GM12878 (cell line): ENCODE measurements at regions not wholly inside any gene's neighbourhood (a gene's known extent, or its start where the extent isn't known, plus 50 kb on each side); places are given as distances from the start of the nearest gene placed in this dataset.

Experiments used
- ATAC-seq: fragments of 200-7000 bp; cut with Tn5 transposase; 3 replicates; pipeline ENCODE4 v1.9.1; 2020; ENCODE audit warnings: mild to moderate bottlenecking, moderate library complexity
- BruUV-seq: library from RNA; stranded (reverse); fragments of 400-500 nt; replicated peaks from 2 replicates; lab custom pipeline; 2021; lab: Mats Ljungman, UMichigan
- CTCF ChIA-PET: fragments of 300-600 bp; sonication (Branson Sonifier 250); formaldehyde crosslinking; extraction: SDS; loops from one replicate; lab custom pipeline; 2021; ENCODE audit warnings: inconsistent platforms; lab: Yijun Ruan, JAX
- POLR2A ChIA-PET: fragments of 350-600 bp; formaldehyde crosslinking; extraction: SDS; loops from one replicate; lab custom pipeline; 2021; ENCODE audit warnings: inconsistent platforms; lab: Charles Lee
- RAD21 ChIA-PET: fragments of 300-600 bp; sonication (Branson Sonifier 250); formaldehyde crosslinking; loops from one replicate; lab custom pipeline; 2023; ENCODE audit warnings: antibody characterized with exemption; ENCODE audit not compliant: unreplicated experiment; lab: Charles Lee
- SMC1A ChIA-PET: fragments of 300-600 bp; sonication (Branson Sonifier 250); formaldehyde crosslinking; loops from one replicate; lab custom pipeline; 2023; ENCODE audit not compliant: unreplicated experiment, uncharacterized antibody; lab: Charles Lee
- DNase-seq: peaks from one replicate; pipeline ENCODE4 v3.0.0-alpha.2; 2011; ENCODE audit warnings: low read depth, low spot score
- FAIRE-seq: peaks from 3 replicates; lab custom pipeline; 2011; peaks lifted over from hg19 to GRCh38; lab: Jason Lieb, UNC
- H2AFZ ChIP-seq: 2 replicates; pipeline ENCODE4 v1.6.0; 2011; ENCODE audit warnings: low read depth, low read length, control low read depth; ENCODE audit not compliant: control insufficient read depth
- H3K27ac ChIP-seq: 2 replicates; pipeline ENCODE4 v1.5.1; 2011; ENCODE audit warnings: control low read depth; ENCODE audit not compliant: control insufficient read depth, insufficient read depth
- H3K27me3 ChIP-seq, 2 experiments: replicated peaks in 1 of 2; 2 replicates each; pipeline versions ENCODE4 v1.6.0 to v1.6.1; 2011; ENCODE audit warnings: low read length in 1 of 2; ENCODE audit not compliant: control insufficient read depth in 2 of 2, insufficient read depth in 2 of 2
- H3K36me3 ChIP-seq, 2 experiments: 2 replicates each; pipeline ENCODE4 v1.5.1; 2011; ENCODE audit warnings: low read length in 1 of 2; ENCODE audit not compliant: control insufficient read depth in 2 of 2, insufficient read depth in 2 of 2
- H3K4me1 ChIP-seq: 2 replicates; pipeline ENCODE4 v1.6.1; 2011; ENCODE audit warnings: mild to moderate bottlenecking, low read length, moderate library complexity, mixed read lengths; ENCODE audit not compliant: control insufficient read depth, insufficient read depth
- H3K4me2 ChIP-seq: 2 replicates; pipeline ENCODE4 v1.6.0; 2011; ENCODE audit warnings: control low read depth; ENCODE audit not compliant: control insufficient read depth, insufficient read depth
- H3K4me3 ChIP-seq: fragments of 200-600 bp; sonication (generic); 2 replicates; pipeline ENCODE4 v1.5.1; 2016
- H3K79me2 ChIP-seq: 2 replicates; pipeline ENCODE4 v1.6.0; 2011; ENCODE audit warnings: low read length; ENCODE audit not compliant: control insufficient read depth, insufficient read depth
- H3K9ac ChIP-seq: 2 replicates; pipeline ENCODE4 v1.8.0; 2011; ENCODE audit warnings: low read length, control low read depth, mixed read lengths; ENCODE audit not compliant: control insufficient read depth, insufficient read depth
- H3K9me3 ChIP-seq: replicated peaks from 3 replicates; pipeline ENCODE4 v1.5.1; 2011; ENCODE audit warnings: mild to moderate bottlenecking, low read length; ENCODE audit not compliant: control insufficient read depth, insufficient read depth
- H4K20me1 ChIP-seq: 2 replicates; pipeline ENCODE4 v1.6.0; 2011; ENCODE audit not compliant: control insufficient read depth, insufficient read depth
- BCL3 ChIP-seq: IDR thresholded peaks from 2 replicates; pipeline ENCODE4 v1.6.1; 2011; ENCODE audit warnings: borderline replicate concordance, low read depth, mild to moderate bottlenecking, moderate library complexity, low read length; ENCODE audit not compliant: insufficient read depth, poor library complexity, severe bottlenecking
- CBX5 ChIP-seq: sonication (generic); IDR thresholded peaks from 2 replicates; pipeline ENCODE4 v1.6.1; 2016; ENCODE audit warnings: low read depth, moderate library complexity, mild to moderate bottlenecking, inconsistent platforms
- CHD1 ChIP-seq: IDR thresholded peaks from 2 replicates; pipeline ENCODE4 v1.6.1; 2012; ENCODE audit warnings: low read depth, low read length, improper control_type of control experiment
- EGR1 ChIP-seq, 2 experiments: IDR thresholded peaks; 1 replicate in 1 of 2; 2 replicates in 1 of 2; pipeline ENCODE4 v1.6.1; 2011 to 2012; ENCODE audit warnings: low read depth in 2 of 2, low read length in 2 of 2, borderline replicate concordance in 1 of 2, mild to moderate bottlenecking in 1 of 2, moderate library complexity in 1 of 2
- ELK1 ChIP-seq: IDR thresholded peaks from 2 replicates; pipeline ENCODE4 v1.6.1; 2012; ENCODE audit warnings: low read depth, low read length, improper control_type of control experiment
- FOS ChIP-seq: IDR thresholded peaks from 3 replicates; pipeline ENCODE4 v1.6.1; 2011; ENCODE audit warnings: borderline replicate concordance; ENCODE audit not compliant: insufficient read length; ENCODE audit errors: extremely low read depth
- HCFC1 ChIP-seq: fragments of 150-350 bp; IDR thresholded peaks from 2 replicates; pipeline ENCODE4 v1.6.1; 2014; ENCODE audit warnings: low read length
- NBN ChIP-seq: fragments of 450-650 bp; IDR thresholded peaks from 2 replicates; pipeline ENCODE4 v1.6.1; 2016
- NFXL1 ChIP-seq: fragments of 450-650 bp; IDR thresholded peaks from 2 replicates; pipeline ENCODE4 v1.6.1; 2017; ENCODE audit warnings: antibody characterized with exemption, mild to moderate bottlenecking, borderline replicate concordance
- ZNF24 ChIP-seq: fragments of 450-650 bp; IDR thresholded peaks from 2 replicates; pipeline ENCODE4 v1.6.1; 2017; ENCODE audit warnings: antibody characterized with exemption, mild to moderate bottlenecking
- WGBS: methylation state at CpG from one replicate; pipeline ENCODE4 v1.1.6; 2016; ENCODE audit warnings: low lambda C conversion rate; ENCODE audit not compliant: insufficient replicate concordance, insufficient coverage; ENCODE audit errors: missing lambda C conversion rate; 5-methylcytosine and 5-hydroxymethylcytosine counted together
- in situ Hi-C: fragments of 300-500 bp; cut with MboI; formaldehyde crosslinking; loops from 9 replicates; pipeline ENCODE4 v1.14.3; 2018; ENCODE audit warnings: mixed read lengths
- intact Hi-C: fragments of 100-400 bp; cut with micrococcal nuclease; formaldehyde crosslinking; loops from one replicate; pipeline ENCODE4 v1.14.2; 2022; ENCODE audit not compliant: unreplicated experiment
- TF ChIP-seq, protein P1 (sequence below): IDR thresholded peaks from 2 replicates; pipeline ENCODE4 v1.6.1; 2011; ENCODE audit warnings: borderline replicate concordance, low read depth, mild to moderate bottlenecking, moderate library complexity, mixed read lengths, low read length; ENCODE audit not compliant: insufficient read depth; ENCODE audit errors: extremely low read length

GRCh38 chr3:81872566-81872965 is 111.1 kb upstream of the GBE1 start:
- ChIA-PET SMC1A (interaction anchor here (0.7 to 1.9 kb wide), 4 partner anchors 10 to 16 kb away, joined by 3 to 8 read pairs (median 3); no protein-coding TSS in a partner anchor), CTCF (interaction anchor here (1.1 to 2.1 kb wide), 3 partner anchors 10 to 206 kb away, joined by 4 to 5 read pairs (median 4); no protein-coding TSS in a partner anchor), RAD21 (no interaction called here), POLR2A (no interaction called here)
- no TSS peak for BruUV-seq
- no peak overlapping the region for H3K4me2 ChIP-seq
- H3K36me3 ChIP-seq: no peaks in the 10 kb centered on the region
- intact Hi-C loops (loop anchor here (5.0 kb wide), 1 partner anchor 260 kb away; no protein-coding TSS in a partner anchor), in situ Hi-C loops (no loop called here)
- no peaks in the 10 kb centered on the region for H3K79me2 ChIP-seq
- TF ChIP-seq ELK1 (no peak), FOS (no peak), CBX5 (no peak), EGR1 (IDR thresholded peaks at IDR 0.05; ENCODE audit: borderline replicate concordance in 1 of 2, low read depth in 2 of 2, low read length in 2 of 2) (no peak), CHD1 (no peak), BCL3 (no peak), HCFC1 (no peak), ZNF24 (no peak), NBN (no peak), NFXL1 (no peak)
- TF ChIP-seq, protein P1, sequence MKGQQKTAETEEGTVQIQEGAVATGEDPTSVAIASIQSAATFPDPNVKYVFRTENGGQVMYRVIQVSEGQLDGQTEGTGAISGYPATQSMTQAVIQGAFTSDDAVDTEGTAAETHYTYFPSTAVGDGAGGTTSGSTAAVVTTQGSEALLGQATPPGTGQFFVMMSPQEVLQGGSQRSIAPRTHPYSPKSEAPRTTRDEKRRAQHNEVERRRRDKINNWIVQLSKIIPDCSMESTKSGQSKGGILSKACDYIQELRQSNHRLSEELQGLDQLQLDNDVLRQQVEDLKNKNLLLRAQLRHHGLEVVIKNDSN: no peak
- H2AFZ ChIP-seq: no peak overlapping the region
- H3K4me3 ChIP-seq: no peak overlapping the region
- no peaks in the 10 kb centered on the region for H3K27me3 ChIP-seq
- DNase-seq (no peak), ATAC-seq (no peak), FAIRE-seq (no peak)
- H3K27ac ChIP-seq: no peak overlapping the region
- H4K20me1 ChIP-seq: no peaks in the 10 kb centered on the region
- no peaks in the 10 kb centered on the region for H3K9me3 ChIP-seq
- H3K9ac ChIP-seq: no peak overlapping the region
- WGBS: 92% methylated on average over 1 of the region's 1 CpG
- H3K4me1 ChIP-seq: no peaks in the 10 kb centered on the region
